SW 1271 (cell line): ENCODE measurements at regions not wholly inside any gene's neighbourhood (a gene's known extent, or its start where the extent isn't known, plus 50 kb on each side); places are given as distances from the start of the nearest gene placed in this dataset.
"Not testable (repeated sequence)": the region's sequence is repeated elsewhere in the genome, so short reads cannot be mapped to it uniquely, and the experiment has no call there.

ENCODE experiments used
- DNase-seq, 2 experiments: peaks; one replicate each; lab custom pipeline; 2025; lab: John Stamatoyannopoulos, UW

DNA sequence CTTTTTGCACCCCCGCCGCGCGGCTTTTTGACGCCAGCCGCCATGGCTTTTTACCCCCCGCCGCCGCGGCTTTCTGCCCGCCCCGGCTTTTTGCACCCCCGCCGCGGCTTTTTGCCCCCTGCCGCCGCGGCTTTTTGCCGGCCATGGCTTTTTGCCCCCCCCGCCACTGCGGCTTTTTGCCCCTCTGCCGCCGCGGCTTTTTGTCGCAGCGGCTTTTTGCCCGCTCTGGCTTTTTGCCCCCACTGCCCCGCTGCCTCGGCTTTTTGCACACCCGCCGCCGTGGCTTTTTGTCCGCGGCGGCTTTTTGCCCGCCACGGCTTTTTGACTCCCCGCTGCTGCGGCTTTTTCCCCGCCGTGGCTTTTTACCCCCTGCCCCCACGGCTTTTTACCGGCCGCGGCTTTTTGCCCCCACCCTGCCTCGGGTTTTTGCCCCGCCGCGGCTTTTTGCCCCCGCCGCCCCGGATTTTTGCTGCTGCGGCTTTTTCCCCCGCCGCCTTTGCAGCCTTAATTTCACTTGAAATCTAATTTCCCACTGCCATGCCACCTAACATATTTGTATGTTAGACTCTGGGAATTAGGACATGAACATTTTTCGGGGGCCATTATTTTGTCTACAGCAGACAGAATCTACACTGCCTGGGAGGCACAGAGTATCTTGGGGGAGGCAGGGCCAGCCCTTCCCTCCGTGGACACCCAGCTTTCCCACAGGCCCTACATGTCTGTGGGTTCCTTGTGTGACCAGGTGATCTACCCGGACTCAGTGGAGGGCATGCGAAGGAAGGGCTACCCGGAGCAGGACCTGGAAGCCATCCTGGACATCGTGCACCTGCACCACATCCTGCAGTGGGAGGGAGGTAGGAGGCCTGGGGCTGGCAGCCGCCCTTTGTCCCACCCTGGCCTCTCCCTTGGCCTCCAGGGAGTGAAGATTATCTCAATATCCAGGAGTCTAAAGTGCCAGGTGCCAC lies 3031.0 kb upstream of the TEKT4 start:
- no peak for DNase-seq

DNA sequence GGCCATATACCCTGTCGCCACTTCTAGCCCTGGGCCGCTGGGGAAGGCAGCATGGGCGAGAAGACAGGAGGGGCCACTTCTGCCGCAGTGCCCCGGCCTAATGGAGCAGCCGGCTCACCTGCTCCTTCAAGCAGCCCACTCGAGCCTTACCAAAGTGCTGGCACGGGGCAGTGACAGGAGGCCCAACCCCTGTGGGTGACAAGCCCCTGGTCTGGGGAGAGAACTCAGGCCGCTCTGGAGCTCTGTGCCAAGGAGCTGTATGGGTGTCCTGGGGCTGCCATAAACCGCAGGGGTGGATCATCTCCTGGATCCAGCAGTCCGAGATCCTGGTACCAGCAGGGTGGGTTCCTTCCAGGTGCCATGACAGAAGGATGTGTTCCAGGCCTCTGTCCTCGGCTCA lies 3029.0 kb upstream of the TEKT4 start:
- not testable (repeated sequence) for DNase-seq

DNA sequence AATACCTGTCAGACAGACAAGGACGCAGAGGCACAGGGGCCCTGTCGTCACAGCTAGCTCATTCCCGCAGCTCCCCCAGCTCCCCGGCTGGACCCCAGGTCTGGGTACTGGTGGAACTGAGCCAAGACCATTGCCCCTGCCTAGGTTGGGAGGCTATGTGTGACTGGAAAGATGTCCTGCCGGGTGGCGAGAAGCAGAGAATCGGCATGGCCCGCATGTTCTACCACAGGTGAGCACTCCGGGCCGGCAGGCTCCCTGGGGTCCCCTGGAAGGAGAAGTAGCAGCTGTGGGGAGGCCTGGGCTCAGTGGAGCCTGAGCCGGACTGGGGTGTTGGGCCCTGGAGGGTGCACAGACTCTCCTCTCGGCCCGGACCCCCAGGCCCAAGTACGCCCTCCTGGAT lies 3028.3 kb upstream of the TEKT4 start:
- DNase-seq: not testable (repeated sequence)

DNA sequence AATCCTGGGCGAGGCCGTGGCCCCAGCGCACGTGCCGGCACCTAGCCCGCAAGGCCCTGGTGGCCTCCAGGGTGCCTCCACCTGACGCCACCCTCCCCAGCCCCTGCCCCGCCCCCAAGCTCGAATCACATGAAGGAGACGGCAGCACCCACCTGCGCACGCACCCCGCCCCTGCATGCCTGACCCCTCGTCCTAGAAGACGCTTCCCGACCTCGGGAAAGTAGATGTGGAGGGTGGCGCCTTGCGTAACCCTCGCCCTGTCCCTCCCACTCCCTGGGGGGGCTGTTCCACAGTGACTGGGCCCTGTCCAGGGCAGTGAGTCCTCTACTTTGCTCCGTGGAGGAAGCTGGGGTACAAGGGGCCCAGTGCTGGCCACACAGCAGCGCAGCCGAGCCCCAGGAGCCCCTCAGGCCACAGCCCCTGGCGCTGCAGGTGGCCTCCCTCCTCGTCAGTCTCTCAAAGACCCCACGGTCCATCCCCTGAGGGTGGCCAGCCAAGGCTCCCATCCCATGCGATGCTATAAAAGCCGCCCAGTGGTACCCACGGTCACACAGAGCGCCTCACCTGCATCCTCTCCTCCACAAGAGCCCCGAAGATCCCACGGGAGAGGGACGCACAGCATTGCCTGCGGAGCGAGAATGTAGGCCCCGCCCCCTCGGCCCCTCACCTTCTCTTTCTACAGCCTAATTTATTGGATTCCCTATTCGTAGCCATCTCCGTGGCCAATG lies 3027.3 kb upstream of the TEKT4 start:
- DNase-seq: not testable (repeated sequence)

DNA sequence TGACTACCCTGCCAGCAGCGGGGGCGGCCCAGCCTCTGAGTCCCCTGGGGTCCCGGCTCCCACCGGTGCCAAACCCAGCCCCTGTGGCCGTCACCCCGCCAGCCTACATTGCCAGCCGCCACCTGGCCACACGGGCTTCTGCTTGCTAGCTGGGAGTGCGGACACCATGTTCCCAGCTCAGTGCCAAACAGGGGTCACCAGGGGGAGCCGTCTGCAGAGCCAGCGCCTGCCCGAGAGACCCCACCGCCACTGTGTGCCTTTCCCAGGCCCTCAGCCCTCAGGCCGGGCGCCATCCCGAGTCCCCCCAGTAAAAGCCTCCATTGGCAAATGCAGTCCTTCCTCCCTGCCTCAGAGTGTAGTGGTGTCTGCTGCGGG lies 3026.8 kb upstream of the TEKT4 start:
- DNase-seq: not testable (repeated sequence)

DNA sequence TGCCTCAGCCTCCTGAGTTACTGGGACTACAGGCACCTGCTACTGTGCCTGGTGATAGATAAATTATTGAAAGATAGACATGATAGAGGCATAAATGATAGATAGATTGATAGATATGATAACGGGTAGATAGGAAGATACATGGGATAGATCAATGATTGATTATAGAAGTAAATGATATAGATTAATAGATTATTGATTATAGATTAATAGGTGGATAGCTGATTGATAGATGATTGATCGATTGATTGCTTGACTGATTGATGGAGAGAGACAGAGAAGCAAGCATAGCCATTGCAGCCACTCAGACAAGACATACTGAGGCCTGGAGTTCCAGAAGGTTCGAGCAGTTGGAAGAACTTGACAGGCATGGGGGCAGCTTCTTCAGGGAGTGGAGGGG lies 3024.8 kb upstream of the TEKT4 start:
- not testable (repeated sequence) for DNase-seq

DNA sequence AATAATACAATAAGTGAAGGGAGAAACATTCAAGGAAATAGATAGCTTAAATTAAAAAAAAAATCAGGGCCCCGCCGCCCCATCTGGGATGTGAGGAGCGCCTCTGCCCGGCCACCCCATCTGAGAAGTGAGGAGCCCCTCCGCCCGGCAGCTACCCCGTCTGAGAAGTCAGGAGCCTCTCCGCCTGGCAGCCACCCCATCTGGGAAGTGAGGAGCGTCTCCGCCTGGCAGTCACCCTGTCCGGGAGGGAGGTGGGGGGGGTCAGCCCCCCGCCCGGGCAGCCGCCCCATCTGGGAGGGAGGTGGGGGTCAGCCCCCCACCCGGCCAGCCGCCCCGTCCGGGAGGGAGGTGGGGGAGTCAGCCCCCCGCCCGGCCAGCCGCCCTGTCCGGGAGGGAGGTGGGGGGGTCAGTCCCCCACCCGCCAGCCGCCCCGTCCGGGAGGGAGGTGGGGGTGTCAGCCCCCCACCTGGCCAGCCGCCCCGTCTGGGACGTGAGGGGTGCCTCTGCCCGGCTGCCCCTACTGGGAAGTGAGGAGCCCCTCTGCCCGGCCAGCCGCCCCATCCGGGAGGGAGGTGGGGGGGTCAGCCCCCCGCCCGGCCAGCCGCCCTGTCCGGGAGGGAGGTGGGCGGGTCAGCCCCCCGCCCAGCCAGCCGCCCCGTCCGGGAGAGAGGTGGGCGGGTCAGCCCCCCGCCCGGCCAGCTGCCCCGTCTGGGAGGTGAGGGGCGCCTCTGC lies 3019.4 kb upstream of the TEKT4 start:
- DNase-seq: not testable (repeated sequence)

DNA sequence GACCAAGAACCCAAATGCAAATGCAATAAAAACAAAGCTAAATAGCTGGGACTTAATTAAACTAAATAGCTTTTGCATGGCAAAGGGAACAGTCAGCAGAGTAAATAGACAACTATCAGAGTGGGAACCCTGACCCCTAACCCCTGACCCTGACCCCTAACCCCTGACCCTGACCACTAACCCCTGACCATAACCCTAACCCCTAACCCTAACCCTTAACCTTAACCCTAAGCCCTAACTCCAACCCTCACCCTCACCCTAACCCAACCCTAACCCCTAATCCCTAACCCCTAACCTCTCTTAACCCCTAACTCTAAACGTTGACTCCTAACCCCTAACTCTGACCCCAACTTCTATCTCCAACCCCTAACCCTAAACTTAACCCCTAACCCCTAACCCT lies 3014.3 kb upstream of the TEKT4 start:
- not testable (repeated sequence) for DNase-seq

DNA sequence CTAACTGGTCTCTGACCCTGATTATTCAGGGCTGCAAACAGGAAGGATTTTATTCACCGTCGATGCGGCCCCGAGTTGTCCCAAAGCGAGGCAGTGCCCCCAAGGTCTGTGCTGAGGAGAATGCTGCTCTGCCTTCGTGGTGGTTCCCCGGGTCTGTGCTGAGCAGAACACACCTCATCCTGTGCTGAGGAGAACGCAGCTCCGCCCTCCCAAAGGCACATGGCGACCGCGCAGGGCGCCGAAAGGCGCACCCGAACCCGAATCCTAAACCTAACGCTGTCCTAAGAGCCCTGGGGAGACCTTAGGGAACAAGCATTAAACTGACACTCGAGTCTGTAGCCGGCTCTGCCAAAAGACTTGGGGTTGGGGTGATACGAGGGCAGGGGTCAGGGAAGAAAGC lies 3013.5 kb upstream of the TEKT4 start:
- DNase-seq: not testable (repeated sequence)

DNA sequence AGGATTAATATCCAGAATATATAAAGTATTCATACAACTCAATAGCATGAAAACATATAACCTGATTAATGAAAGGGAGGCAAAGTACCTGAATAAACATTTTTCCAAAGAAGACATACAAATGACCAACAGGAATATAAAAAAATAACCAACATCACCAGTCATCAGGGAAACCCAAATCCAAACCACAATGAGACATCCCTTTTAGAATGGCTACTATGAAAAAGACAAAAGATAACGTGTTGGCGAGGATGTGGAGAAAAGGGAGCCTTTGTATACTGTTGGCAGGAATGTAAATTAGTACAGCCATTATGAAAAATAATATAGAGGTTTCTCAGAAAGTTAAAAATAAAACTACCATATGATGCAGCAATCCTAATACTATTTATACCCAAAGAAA lies 2999.5 kb upstream of the TEKT4 start:
- DNase-seq: not testable (repeated sequence)

DNA sequence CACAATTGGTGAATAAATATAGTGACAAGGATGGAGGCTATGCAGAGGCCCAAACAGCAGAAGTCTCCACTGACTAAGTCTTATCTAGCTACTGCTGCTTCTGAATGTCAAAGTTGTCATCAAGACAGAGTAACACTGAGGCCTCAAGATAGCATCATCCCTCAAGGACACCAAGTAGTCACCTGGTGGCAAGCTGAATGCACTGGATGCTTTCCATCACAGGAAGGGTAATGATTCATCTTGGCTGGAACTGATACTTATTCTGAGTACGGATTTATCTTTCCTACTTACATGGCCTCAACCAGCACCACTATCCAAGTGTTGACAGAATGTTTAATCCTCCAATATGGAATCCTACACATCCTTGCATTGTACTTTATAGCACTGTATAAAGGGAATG lies 2997.8 kb upstream of the TEKT4 start:
- not testable (repeated sequence) for DNase-seq

DNA sequence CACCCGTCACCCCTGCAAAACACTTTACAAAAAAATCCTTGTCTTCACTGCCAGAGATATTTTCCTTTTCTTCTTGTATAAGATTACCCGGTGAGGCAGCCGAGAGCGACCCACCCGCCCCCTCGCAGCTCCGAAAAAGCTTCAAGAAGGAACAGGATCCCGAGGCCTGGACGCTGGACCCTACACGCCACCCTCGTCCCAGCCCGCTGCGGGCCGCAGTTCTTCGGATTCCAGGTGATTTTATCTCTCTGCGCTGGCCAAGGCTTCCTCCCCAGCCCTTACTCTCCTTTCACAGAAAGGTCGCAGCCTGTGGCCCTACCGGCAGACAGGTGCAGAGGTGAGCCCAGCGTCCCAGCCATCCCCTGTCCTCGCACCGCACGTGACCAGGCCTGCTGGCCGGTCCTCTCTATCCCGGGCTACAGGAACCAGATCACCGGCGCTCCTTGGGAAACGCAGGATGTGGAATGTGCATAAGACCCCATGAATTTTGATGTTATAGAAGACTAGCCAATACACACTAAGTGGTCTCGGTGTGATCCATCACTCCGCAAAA lies 2993.5 kb upstream of the TEKT4 start:
- DNase-seq: not testable (repeated sequence)

DNA sequence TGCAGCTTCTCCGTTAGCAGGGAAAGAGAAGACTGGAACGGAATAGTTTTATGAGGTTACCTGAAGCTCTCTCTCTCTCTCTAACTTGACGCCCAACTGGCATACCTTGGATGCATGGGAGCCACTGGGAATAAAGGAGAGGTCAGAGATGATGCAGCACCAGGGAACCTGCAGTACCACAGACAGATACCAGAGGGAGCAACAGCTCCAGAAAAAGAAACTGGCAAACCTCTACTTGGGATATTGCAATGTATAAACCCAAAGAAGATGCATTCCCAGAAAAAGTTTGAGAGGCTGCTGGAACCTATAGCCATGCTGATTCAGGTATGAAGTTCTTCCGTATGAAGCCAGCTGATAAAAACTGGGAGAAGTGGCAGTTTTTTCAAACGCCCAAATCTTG lies 2976.1 kb upstream of the TEKT4 start:
- DNase-seq: not testable (repeated sequence)

DNA sequence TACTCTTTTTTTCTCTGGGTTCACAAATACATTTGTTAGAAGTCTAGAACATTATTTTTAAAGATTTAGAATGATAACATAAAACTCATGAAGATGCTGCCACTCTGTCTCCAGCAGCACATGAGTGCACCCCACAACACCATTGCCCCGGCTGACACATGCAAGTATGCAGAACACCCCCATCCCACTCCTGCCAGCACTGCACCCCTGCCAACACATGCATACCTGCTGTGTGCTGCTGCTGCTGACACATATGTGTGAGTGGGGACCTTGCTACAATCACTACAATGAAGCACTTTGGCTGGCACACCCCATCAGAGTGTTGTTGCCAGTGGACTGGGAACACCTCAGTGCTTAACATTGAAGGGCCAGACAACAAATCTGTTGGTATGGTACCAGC lies 2953.6 kb upstream of the TEKT4 start:
- not testable (repeated sequence) for DNase-seq
